SU-DHL-6 (cell line): ENCODE measurements at regions not wholly inside any gene's neighbourhood (a gene's known extent, or its start where the extent isn't known, plus 50 kb on each side); places are given as distances from the start of the nearest gene placed in this dataset.
"Not testable (repeated sequence)": the region's sequence is repeated elsewhere in the genome, so short reads cannot be mapped to it uniquely, and the experiment has no call there.

Source experiments
- H2AFZ ChIP-seq: fragments of 200-600 bp; sonication (generic); 2 replicates; pipeline ENCODE4 v1.6.1; 2014; ENCODE audit warnings: low read depth, mild to moderate bottlenecking, moderate library complexity, mixed read lengths, antibody characterized with exemption, low read length; ENCODE audit not compliant: severe bottlenecking
- H3F3A ChIP-seq: fragments of 200-600 bp; shearing (Covaris generic); 2 replicates; pipeline ENCODE4 v1.6.0; 2016; ENCODE audit warnings: antibody characterized with exemption, mild to moderate bottlenecking; ENCODE audit not compliant: insufficient read depth
- H3K27ac ChIP-seq: fragments of 200-600 bp; sonication (generic); 2 replicates; pipeline ENCODE4 v1.5.1; 2016; ENCODE audit warnings: low read depth, mild to moderate bottlenecking, low read length, moderate library complexity, mixed read lengths
- H3K27me3 ChIP-seq: fragments of 200-600 bp; sonication (generic), shearing (Covaris generic); 2 replicates; pipeline ENCODE4 v1.6.0; 2014; ENCODE audit warnings: mild to moderate bottlenecking, low read length
- H3K36me3 ChIP-seq: fragments of 200-600 bp; sonication (generic); 2 replicates; pipeline ENCODE4 v1.6.1; 2014; ENCODE audit warnings: mild to moderate bottlenecking, low read length, mixed read lengths
- H3K4me2 ChIP-seq: fragments of 300-600, 200-600 bp; shearing (Covaris generic), sonication (generic); 2 replicates; pipeline ENCODE4 v1.6.0; 2014; ENCODE audit warnings: low read length, low read depth, mild to moderate bottlenecking; ENCODE audit not compliant: poor library complexity, severe bottlenecking
- H3K4me3 ChIP-seq: fragments of 200-600 bp; sonication (generic); 2 replicates; pipeline ENCODE4 v1.5.1; 2014; ENCODE audit warnings: antibody characterized with exemption, low read length, mild to moderate bottlenecking, mixed read lengths; ENCODE audit not compliant: insufficient read depth, poor library complexity, severe bottlenecking
- H3K79me2 ChIP-seq: fragments of 200-600 bp; sonication (generic); 2 replicates; pipeline ENCODE4 v1.6.1; 2014; ENCODE audit warnings: mild to moderate bottlenecking, low read length, moderate library complexity; ENCODE audit not compliant: insufficient read depth
- H3K9ac ChIP-seq: fragments of 200-600 bp; sonication (generic); 2 replicates; pipeline ENCODE4 v1.7.0; 2014; ENCODE audit warnings: mild to moderate bottlenecking, low read length
- H3K9me2 ChIP-seq: fragments of 200-600 bp; sonication (generic); replicated peaks from 2 replicates; pipeline ENCODE4 v1.6.1; 2014; ENCODE audit warnings: low read length; ENCODE audit not compliant: insufficient read depth
- H3K9me3 ChIP-seq: fragments of 200-600 bp; sonication (generic); 2 replicates; pipeline ENCODE4 v1.6.1; 2014; ENCODE audit warnings: low read length, mixed read lengths; ENCODE audit not compliant: insufficient read depth
- H4K20me1 ChIP-seq: fragments of 200-600 bp; sonication (generic); 2 replicates; pipeline ENCODE4 v1.6.1; 2014; ENCODE audit warnings: low read depth, mild to moderate bottlenecking, antibody characterized with exemption, low read length, moderate library complexity, mixed read lengths
- CTCF ChIP-seq: fragments of 200-600 bp; sonication (generic); IDR thresholded peaks from one replicate; pipeline ENCODE4 v1.5.1; 2017; ENCODE audit warnings: antibody characterized with exemption, mild to moderate bottlenecking, low read length, moderate library complexity; ENCODE audit not compliant: insufficient read depth, poor library complexity, severe bottlenecking
- EZH2phosphoT487 ChIP-seq: fragments of 200-600 bp; sonication (generic), shearing (Covaris generic); conservative IDR thresholded peaks from 2 replicates; pipeline ENCODE4 v1.6.1; 2018; ENCODE audit warnings: mild to moderate bottlenecking, antibody characterized with exemption, low read length, moderate library complexity, mixed read lengths

- Histone ChIP-seq H3K79me2 (no peaks in the 10 kb centered on the region), H3K9me2 (no peaks in the 10 kb centered on the region), H3K27ac (no peak overlapping the region), H3F3A (no peaks in the 10 kb centered on the region), H3K4me2 (no peak overlapping the region), H3K9me3 (no peaks in the 10 kb centered on the region), H3K9ac (no peak overlapping the region), H2AFZ (no peak overlapping the region), H3K4me3 (no peak overlapping the region), H4K20me1 (no peaks in the 10 kb centered on the region), H3K36me3 (no peaks in the 10 kb centered on the region), H3K27me3 (no peaks in the 10 kb centered on the region)
- TF ChIP-seq CTCF (no peak), EZH2phosphoT487 (no peak)
These were observed 447.0 kb upstream of the NECTIN3 start for GRCh38 chr3:110624576-110624975.

- Histone ChIP-seq H3K4me3 (no peak overlapping the region), H2AFZ (no peak overlapping the region), H3K4me2 (no peak overlapping the region), H3K79me2 (no peaks in the 10 kb centered on the region), H3K9me2 (no peaks in the 10 kb centered on the region), H3K9me3 (no peaks in the 10 kb centered on the region), H3K27ac (no peak overlapping the region), H3K27me3 (no peaks in the 10 kb centered on the region), H3K9ac (no peak overlapping the region), H3F3A (no peaks in the 10 kb centered on the region), H3K36me3 (no peaks in the 10 kb centered on the region), H4K20me1 (no peaks in the 10 kb centered on the region)
- TF ChIP-seq EZH2phosphoT487, result no peak
These were observed 446.3 kb upstream of the NECTIN3 start for GRCh38 chr3:110625201-110625747.

- not testable (repeated sequence) for H2AFZ ChIP-seq, H4K20me1 ChIP-seq, H3K27ac ChIP-seq, H3K79me2 ChIP-seq, H3K4me3 ChIP-seq, H3F3A ChIP-seq, H3K4me2 ChIP-seq, H3K36me3 ChIP-seq, H3K27me3 ChIP-seq, H3K9me3 ChIP-seq, H3K9me2 ChIP-seq, H3K9ac ChIP-seq
These were observed 444.9 kb upstream of the NECTIN3 start for GRCh38 chr3:110626652-110627111.

GRCh38 chr3:110628650-110629301 is 442.8 kb upstream of the NECTIN3 start:
- Histone ChIP-seq H3K9me3 (no peaks in the 10 kb centered on the region), H2AFZ (no peak overlapping the region), H3K79me2 (no peaks in the 10 kb centered on the region), H3K9me2 (no peaks in the 10 kb centered on the region), H3K4me3 (no peak overlapping the region), H3K9ac (no peak overlapping the region), H4K20me1 (no peaks in the 10 kb centered on the region), H3F3A (no peaks in the 10 kb centered on the region), H3K4me2 (no peak overlapping the region), H3K27me3 (no peaks in the 10 kb centered on the region), H3K36me3 (no peaks in the 10 kb centered on the region), H3K27ac (no peak overlapping the region)
- no peak for TF ChIP-seq EZH2phosphoT487

- TF ChIP-seq CTCF (no peak), EZH2phosphoT487 (no peak)
- Histone ChIP-seq H3K36me3 (no peaks in the 10 kb centered on the region), H4K20me1 (no peaks in the 10 kb centered on the region), H3K9me3 (no peaks in the 10 kb centered on the region), H2AFZ (no peak overlapping the region), H3K9ac (no peak overlapping the region), H3K4me3 (no peak overlapping the region), H3K4me2 (no peak overlapping the region), H3K27ac (no peak overlapping the region), H3K9me2 (no peaks in the 10 kb centered on the region), H3K27me3 (no peaks in the 10 kb centered on the region), H3F3A (no peaks in the 10 kb centered on the region), H3K79me2 (no peaks in the 10 kb centered on the region)
These were observed 441.7 kb upstream of the NECTIN3 start for GRCh38 chr3:110629917-110630316.
